ENCODE measurements at regions not wholly inside any gene's neighbourhood (a gene's known extent, or its start where the extent isn't known, plus 50 kb on each side); places are given as distances from the start of the nearest gene placed in this dataset.

- H3K9me3 Mint-ChIP-seq (ENCODE audit: low read depth), result no peaks in the 10 kb centered on the region
- no peak overlapping the region for H3K4me3 Mint-ChIP-seq (ENCODE audit: unreplicated experiment)
- H3K4me1 Mint-ChIP-seq (ENCODE audit: low read depth), result peaks cover 60% of the 10 kb centered on the region
- DNase-seq (ENCODE audit: low spot score), result no peak
- H3K27me3 Mint-ChIP-seq (ENCODE audit: low read depth), result no peaks in the 10 kb centered on the region
- TF ChIP-seq, protein P1, sequence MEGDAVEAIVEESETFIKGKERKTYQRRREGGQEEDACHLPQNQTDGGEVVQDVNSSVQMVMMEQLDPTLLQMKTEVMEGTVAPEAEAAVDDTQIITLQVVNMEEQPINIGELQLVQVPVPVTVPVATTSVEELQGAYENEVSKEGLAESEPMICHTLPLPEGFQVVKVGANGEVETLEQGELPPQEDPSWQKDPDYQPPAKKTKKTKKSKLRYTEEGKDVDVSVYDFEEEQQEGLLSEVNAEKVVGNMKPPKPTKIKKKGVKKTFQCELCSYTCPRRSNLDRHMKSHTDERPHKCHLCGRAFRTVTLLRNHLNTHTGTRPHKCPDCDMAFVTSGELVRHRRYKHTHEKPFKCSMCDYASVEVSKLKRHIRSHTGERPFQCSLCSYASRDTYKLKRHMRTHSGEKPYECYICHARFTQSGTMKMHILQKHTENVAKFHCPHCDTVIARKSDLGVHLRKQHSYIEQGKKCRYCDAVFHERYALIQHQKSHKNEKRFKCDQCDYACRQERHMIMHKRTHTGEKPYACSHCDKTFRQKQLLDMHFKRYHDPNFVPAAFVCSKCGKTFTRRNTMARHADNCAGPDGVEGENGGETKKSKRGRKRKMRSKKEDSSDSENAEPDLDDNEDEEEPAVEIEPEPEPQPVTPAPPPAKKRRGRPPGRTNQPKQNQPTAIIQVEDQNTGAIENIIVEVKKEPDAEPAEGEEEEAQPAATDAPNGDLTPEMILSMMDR (IDR thresholded peaks at IDR 0.05), result no peak
- H3K36me3 Mint-ChIP-seq (ENCODE audit: low read depth), result no peaks in the 10 kb centered on the region
- H3K27ac Mint-ChIP-seq (ENCODE audit: unreplicated experiment), result peak overlapping the region; percentile 85
These were observed 126.8 kb upstream of the SPATA13 start for GRCh38 chr13:24033527-24034302.

GRCh38 chr13:24035411-24035810 lies 125.1 kb upstream of the SPATA13 start:
- Mint-ChIP-seq H3K36me3 (ENCODE audit: low read depth) (no peaks in the 10 kb centered on the region), H3K27me3 (ENCODE audit: low read depth) (no peaks in the 10 kb centered on the region), H3K4me3 (ENCODE audit: unreplicated experiment) (no peak overlapping the region), H3K9me3 (ENCODE audit: low read depth) (no peaks in the 10 kb centered on the region), H3K27ac (ENCODE audit: unreplicated experiment) (peak overlapping the region; percentile 15), H3K4me1 (ENCODE audit: low read depth) (peaks cover 66% of the 10 kb centered on the region)
- no peak for DNase-seq (ENCODE audit: low spot score)
- TF ChIP-seq, protein P1 (IDR thresholded peaks at IDR 0.05), result no peak

- Mint-ChIP-seq H3K9me3 (ENCODE audit: low read depth) (no peaks in the 10 kb centered on the region), H3K4me1 (ENCODE audit: low read depth) (peaks cover 61% of the 10 kb centered on the region), H3K27me3 (ENCODE audit: low read depth) (no peaks in the 10 kb centered on the region), H3K36me3 (ENCODE audit: low read depth) (no peaks in the 10 kb centered on the region), H3K4me3 (ENCODE audit: unreplicated experiment) (no peak overlapping the region), H3K27ac (ENCODE audit: unreplicated experiment) (no peak overlapping the region)
- no peak for DNase-seq (ENCODE audit: low spot score)
- TF ChIP-seq, protein P1 (IDR thresholded peaks at IDR 0.05), result no peak
These were observed 124.4 kb upstream of the SPATA13 start for GRCh38 chr13:24036115-24036514.

DNA sequence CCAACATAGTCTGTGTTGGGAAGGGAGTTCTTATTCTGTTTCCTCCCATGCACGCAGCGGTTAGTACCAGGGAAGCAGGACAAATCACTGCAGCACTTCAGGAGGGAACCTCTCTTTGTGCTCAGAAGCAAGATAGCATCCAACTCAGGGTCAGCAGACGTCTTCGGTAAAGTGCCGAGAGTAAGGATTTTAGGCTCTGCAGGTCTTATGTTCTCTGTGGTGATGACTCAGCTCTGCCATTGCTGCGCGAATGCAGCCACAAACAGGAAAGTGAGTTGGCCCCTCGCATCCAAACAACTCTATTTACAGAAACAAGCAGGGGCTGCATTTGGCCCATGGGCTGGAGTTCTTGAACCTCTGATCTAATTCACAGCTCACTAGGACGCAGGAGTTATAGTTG lies 122.1 kb upstream of the SPATA13 start:
- H3K4me1 Mint-ChIP-seq (ENCODE audit: low read depth), result peaks cover 40% of the 10 kb centered on the region
- no peaks in the 10 kb centered on the region for H3K27me3 Mint-ChIP-seq (ENCODE audit: low read depth)
- no peak overlapping the region for H3K4me3 Mint-ChIP-seq (ENCODE audit: unreplicated experiment)
- DNase-seq (ENCODE audit: low spot score), result no peak
- no peaks in the 10 kb centered on the region for H3K9me3 Mint-ChIP-seq (ENCODE audit: low read depth)
- H3K36me3 Mint-ChIP-seq (ENCODE audit: low read depth), result no peaks in the 10 kb centered on the region
- TF ChIP-seq, protein P1 (IDR thresholded peaks at IDR 0.05), result no peak
- no peak overlapping the region for H3K27ac Mint-ChIP-seq (ENCODE audit: unreplicated experiment)

DNA sequence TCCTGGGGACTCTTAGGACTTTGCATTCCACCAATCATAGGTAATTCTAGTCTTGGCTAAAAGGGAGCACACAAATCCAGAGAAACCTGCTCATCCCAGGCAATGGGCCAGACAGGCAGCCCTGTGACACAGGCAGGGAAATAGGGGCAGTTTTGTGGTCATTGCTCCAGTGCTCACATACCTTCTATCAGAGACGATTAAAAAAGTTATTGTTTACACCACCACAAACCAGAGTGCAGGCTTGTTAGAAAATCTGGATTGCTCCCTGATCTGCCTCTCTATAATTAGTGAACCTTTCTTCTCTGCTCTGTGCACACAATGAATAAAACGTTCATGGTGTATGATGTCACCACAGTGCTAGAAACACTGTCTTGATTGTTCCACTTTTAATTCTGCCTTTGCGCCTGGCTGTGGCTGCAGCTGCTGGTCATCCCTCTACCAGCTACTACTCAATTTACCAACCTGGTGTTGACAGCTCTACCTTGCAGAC lies 121.6 kb upstream of the SPATA13 start:
- Mint-ChIP-seq H3K9me3 (ENCODE audit: low read depth) (no peaks in the 10 kb centered on the region), H3K4me3 (ENCODE audit: unreplicated experiment) (no peak overlapping the region), H3K36me3 (ENCODE audit: low read depth) (no peaks in the 10 kb centered on the region), H3K27ac (ENCODE audit: unreplicated experiment) (no peak overlapping the region), H3K4me1 (ENCODE audit: low read depth) (peaks cover 40% of the 10 kb centered on the region), H3K27me3 (ENCODE audit: low read depth) (no peaks in the 10 kb centered on the region)
- TF ChIP-seq, protein P1 (IDR thresholded peaks at IDR 0.05), result no peak
- DNase-seq (ENCODE audit: low spot score), result no peak

Measured in chondrocyte (in vitro differentiated cells).